DND-41 (cell line): ENCODE measurements at regions not wholly inside any gene's neighbourhood (a gene's known extent, or its start where the extent isn't known, plus 50 kb on each side); places are given as distances from the start of the nearest gene placed in this dataset.
A peak's percentile ranks its signal among the peaks of the same experiment; 100 is the strongest.

Experiments used
- ATAC-seq: fragments of 200-7000 bp; cut with Tn5 transposase; 3 replicates; pipeline ENCODE4 v1.9.1; 2021; ENCODE audit warnings: low read depth; ENCODE audit not compliant: insufficient read depth
- DNase-seq: peaks from one replicate; pipeline ENCODE4 v3.0.0-alpha.2; 2020
- H2AFZ ChIP-seq: 2 replicates; pipeline ENCODE4 v1.6.0; 2012; ENCODE audit warnings: low read depth, low read length
- H3K27ac ChIP-seq: 2 replicates; pipeline ENCODE4 v1.5.1; 2012; ENCODE audit warnings: low read length, inconsistent platforms
- H3K27me3 ChIP-seq: fragments of 200-600 bp; sonication (generic); 2 replicates; pipeline ENCODE4 v1.6.0; 2012; ENCODE audit warnings: low read length, mild to moderate bottlenecking, inconsistent platforms; ENCODE audit not compliant: insufficient read depth, poor library complexity
- H3K36me3 ChIP-seq: 2 replicates; pipeline ENCODE4 v1.5.1; 2012; ENCODE audit warnings: low read length, inconsistent platforms; ENCODE audit not compliant: insufficient read depth
- H3K4me1 ChIP-seq: 2 replicates; pipeline ENCODE4 v1.5.1; 2012; ENCODE audit warnings: mild to moderate bottlenecking, low read length; ENCODE audit not compliant: insufficient read depth
- H3K4me2 ChIP-seq: 2 replicates; pipeline ENCODE4 v1.6.0; 2012; ENCODE audit warnings: mild to moderate bottlenecking, moderate library complexity, low read length, inconsistent platforms; ENCODE audit not compliant: insufficient read depth
- H3K4me3 ChIP-seq, 2 experiments: fragments of 200-600 bp in 1 of 2; shearing (Covaris generic) in 1 of 2; 2 replicates each; pipeline ENCODE4 v1.5.1; 2012 to 2016; ENCODE audit warnings: inconsistent platforms in 2 of 2, low read length in 2 of 2, mild to moderate bottlenecking in 2 of 2, low read depth in 1 of 2, moderate library complexity in 1 of 2
- H3K79me2 ChIP-seq: 2 replicates; pipeline ENCODE4 v1.6.0; 2012; ENCODE audit warnings: low read length, inconsistent platforms; ENCODE audit not compliant: insufficient read depth
- H3K9ac ChIP-seq: 2 replicates; pipeline ENCODE4 v1.6.0; 2012; ENCODE audit warnings: low read depth, mild to moderate bottlenecking, inconsistent platforms, low read length, moderate library complexity
- H3K9me3 ChIP-seq: 2 replicates; pipeline ENCODE4 v1.5.1; 2012; ENCODE audit warnings: low read length, moderate library complexity, mild to moderate bottlenecking, inconsistent platforms; ENCODE audit not compliant: insufficient read depth, severe bottlenecking
- H4K20me1 ChIP-seq: 2 replicates; pipeline ENCODE4 v1.6.0; 2012; ENCODE audit warnings: low read length; ENCODE audit not compliant: insufficient read depth
- EZH2 ChIP-seq: IDR thresholded peaks from 3 replicates; pipeline ENCODE4 v1.6.1; 2012; ENCODE audit warnings: borderline replicate concordance, low read depth, mild to moderate bottlenecking, moderate library complexity, low read length, inconsistent platforms; ENCODE audit not compliant: severe bottlenecking
- TF ChIP-seq, protein P1 (sequence below): IDR thresholded peaks from 2 replicates; pipeline ENCODE4 v1.5.1; 2012; ENCODE audit warnings: borderline replicate concordance, low read length, moderate library complexity, mild to moderate bottlenecking; ENCODE audit not compliant: poor library complexity, severe bottlenecking; ENCODE audit errors: extremely low read depth

- Histone ChIP-seq H3K36me3 (no peaks in the 10 kb centered on the region), H3K9ac (no peak overlapping the region), H3K4me2 (no peak overlapping the region), H3K27me3 (peaks cover 6% of the 10 kb centered on the region), H3K79me2 (no peaks in the 10 kb centered on the region), H3K4me1 (no peaks in the 10 kb centered on the region), H3K27ac (no peak overlapping the region), H3K4me3 (no peak overlapping the region), H3K9me3 (no peaks in the 10 kb centered on the region), H4K20me1 (no peaks in the 10 kb centered on the region), H2AFZ (no peak overlapping the region)
- TF ChIP-seq EZH2: no peak
- TF ChIP-seq, protein P1, sequence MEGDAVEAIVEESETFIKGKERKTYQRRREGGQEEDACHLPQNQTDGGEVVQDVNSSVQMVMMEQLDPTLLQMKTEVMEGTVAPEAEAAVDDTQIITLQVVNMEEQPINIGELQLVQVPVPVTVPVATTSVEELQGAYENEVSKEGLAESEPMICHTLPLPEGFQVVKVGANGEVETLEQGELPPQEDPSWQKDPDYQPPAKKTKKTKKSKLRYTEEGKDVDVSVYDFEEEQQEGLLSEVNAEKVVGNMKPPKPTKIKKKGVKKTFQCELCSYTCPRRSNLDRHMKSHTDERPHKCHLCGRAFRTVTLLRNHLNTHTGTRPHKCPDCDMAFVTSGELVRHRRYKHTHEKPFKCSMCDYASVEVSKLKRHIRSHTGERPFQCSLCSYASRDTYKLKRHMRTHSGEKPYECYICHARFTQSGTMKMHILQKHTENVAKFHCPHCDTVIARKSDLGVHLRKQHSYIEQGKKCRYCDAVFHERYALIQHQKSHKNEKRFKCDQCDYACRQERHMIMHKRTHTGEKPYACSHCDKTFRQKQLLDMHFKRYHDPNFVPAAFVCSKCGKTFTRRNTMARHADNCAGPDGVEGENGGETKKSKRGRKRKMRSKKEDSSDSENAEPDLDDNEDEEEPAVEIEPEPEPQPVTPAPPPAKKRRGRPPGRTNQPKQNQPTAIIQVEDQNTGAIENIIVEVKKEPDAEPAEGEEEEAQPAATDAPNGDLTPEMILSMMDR: no peak
- DNase-seq (no peak), ATAC-seq (no peak)
Measured at GRCh38 chr1:55716151-55716550, 501.0 kb upstream of the USP24 start.

- H3K4me1 ChIP-seq: no peaks in the 10 kb centered on the region
- no peaks in the 10 kb centered on the region for H3K9me3 ChIP-seq
- H3K36me3 ChIP-seq: no peaks in the 10 kb centered on the region
- TF ChIP-seq, protein P1: no peak
- no peak for TF ChIP-seq EZH2
- DNase-seq (no peak), ATAC-seq (no peak)
- no peak overlapping the region for H3K4me3 ChIP-seq
- H3K79me2 ChIP-seq: no peaks in the 10 kb centered on the region
- H3K4me2 ChIP-seq: no peak overlapping the region
- H4K20me1 ChIP-seq: no peaks in the 10 kb centered on the region
- H2AFZ ChIP-seq: no peak overlapping the region
- peaks cover 4% of the 10 kb centered on the region for H3K27me3 ChIP-seq
- no peak overlapping the region for H3K9ac ChIP-seq
- no peak overlapping the region for H3K27ac ChIP-seq
Measured at GRCh38 chr1:55714230-55714629, 499.1 kb upstream of the USP24 start.

DNA sequence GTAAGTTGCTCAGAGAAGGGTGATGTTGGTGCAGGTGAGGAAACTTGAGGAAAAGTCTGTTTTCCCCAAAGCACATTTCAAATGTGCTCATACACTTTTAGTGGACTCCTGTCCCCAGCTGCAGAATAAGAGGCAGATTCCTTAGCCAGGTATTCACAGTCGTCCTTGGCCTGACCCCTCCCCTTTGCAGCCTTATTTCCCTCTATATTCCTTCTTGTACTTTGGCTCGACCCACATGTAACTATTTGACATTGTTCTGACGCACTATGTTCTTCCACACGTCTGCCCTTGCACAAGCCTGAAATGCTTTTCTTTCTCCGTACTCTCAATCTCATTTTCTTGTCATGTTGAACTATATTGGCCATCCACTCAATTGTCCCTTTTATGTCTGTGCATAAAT lies 498.4 kb upstream of the USP24 start:
- ATAC-seq (no peak), DNase-seq (no peak)
- Histone ChIP-seq H3K4me3 (no peak overlapping the region), H3K27me3 (peaks cover 2% of the 10 kb centered on the region), H2AFZ (no peak overlapping the region), H3K4me2 (no peak overlapping the region), H3K27ac (no peak overlapping the region), H3K4me1 (no peaks in the 10 kb centered on the region), H3K9ac (no peak overlapping the region), H3K36me3 (no peaks in the 10 kb centered on the region), H4K20me1 (no peaks in the 10 kb centered on the region), H3K9me3 (no peaks in the 10 kb centered on the region), H3K79me2 (no peaks in the 10 kb centered on the region)
- TF ChIP-seq, protein P1: no peak
- TF ChIP-seq EZH2: no peak

DNA sequence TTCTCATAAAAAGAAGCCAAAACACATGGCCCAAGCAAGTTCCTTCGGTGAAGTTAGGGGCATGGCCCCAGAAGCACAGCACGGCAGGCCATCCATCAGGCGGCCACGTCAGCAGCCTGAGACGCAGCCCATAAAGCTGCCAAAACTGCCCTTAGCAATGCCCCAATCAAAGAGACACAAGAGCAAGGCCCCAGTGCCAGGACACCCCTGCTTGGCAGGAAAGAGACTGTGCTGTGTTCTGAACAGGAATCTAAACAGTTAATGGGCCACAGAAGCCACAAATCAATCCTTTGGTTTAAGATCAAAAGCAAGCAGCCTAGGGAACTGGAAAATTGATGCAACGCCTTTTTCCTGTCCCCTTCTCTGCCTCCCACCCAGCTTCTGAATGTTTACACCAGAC lies 497.0 kb upstream of the USP24 start:
- TF ChIP-seq, protein P1: no peak
- TF ChIP-seq EZH2: no peak
- no peak overlapping the region for H3K9ac ChIP-seq

More for the DNA sequence above, 497.0 kb upstream of the USP24 start:
- ATAC-seq (no peak), DNase-seq (peak; percentile 6)
- no peak overlapping the region for H2AFZ ChIP-seq
- no peaks in the 10 kb centered on the region for H3K36me3 ChIP-seq
- H3K9me3 ChIP-seq: no peaks in the 10 kb centered on the region
- H3K27me3 ChIP-seq: peaks cover 2% of the 10 kb centered on the region
- no peaks in the 10 kb centered on the region for H4K20me1 ChIP-seq
- H3K4me3 ChIP-seq: no peak overlapping the region
- no peaks in the 10 kb centered on the region for H3K79me2 ChIP-seq
- no peaks in the 10 kb centered on the region for H3K4me1 ChIP-seq
- H3K4me2 ChIP-seq: no peak overlapping the region
- no peak overlapping the region for H3K27ac ChIP-seq
